Activated naive CD8-positive, alpha-beta T cell treated with anti-CD3 and anti-CD28 coated beads, Interleukin-2, amount 10 ng/mL, durations not matched to agents 7 days and 5 days (primary cell): ENCODE measurements at regions not wholly inside any gene's neighbourhood (a gene's known extent, or its start where the extent isn't known, plus 50 kb on each side); places are given as distances from the start of the nearest gene placed in this dataset.
"Not testable (repeated sequence)": the region's sequence is repeated elsewhere in the genome, so short reads cannot be mapped to it uniquely, and the experiment has no call there.

ENCODE experiments used
- ATAC-seq: fragments of 150-1000 bp; cut with Tn5 transposase; one replicate; pipeline ENCODE4 v1.10.0; 2021; ENCODE audit warnings: low read depth, moderate library complexity
- POLR2A ChIA-PET: fragments of 350-600 bp; sonication (Branson Sonifier 250); formaldehyde crosslinking; loops from one replicate; lab custom pipeline; 2021; ENCODE audit warnings: antibody characterized with exemption; lab: Charles Lee
- DNase-seq: peaks from one replicate; pipeline ENCODE4 v3.0.0; 2021
- H3K27ac Mint-ChIP-seq: one replicate; pipeline ENCODE4 v1.8.0; 2022; ENCODE audit warnings: mild to moderate bottlenecking, mixed read lengths
- H3K27me3 Mint-ChIP-seq: one replicate; pipeline ENCODE4 v1.8.0; 2022; ENCODE audit warnings: mild to moderate bottlenecking, moderate library complexity, mixed read lengths
- H3K36me3 Mint-ChIP-seq: one replicate; pipeline ENCODE4 v1.8.0; 2021; ENCODE audit warnings: mild to moderate bottlenecking, mixed read lengths
- H3K4me1 Mint-ChIP-seq: one replicate; pipeline ENCODE4 v1.8.0; 2021; ENCODE audit warnings: mixed read lengths
- H3K4me3 Mint-ChIP-seq: one replicate; pipeline ENCODE4 v1.8.0; 2022; ENCODE audit warnings: mild to moderate bottlenecking, moderate library complexity, mixed read lengths
- H3K9me3 Mint-ChIP-seq: one replicate; pipeline ENCODE4 v1.8.0; 2021; ENCODE audit warnings: mixed read lengths

- Mint-ChIP-seq H3K4me3 (no peak overlapping the region), H3K9me3 (peaks cover 9% of the 10 kb centered on the region), H3K36me3 (peaks cover 14% of the 10 kb centered on the region), H3K4me1 (peaks cover 1% of the 10 kb centered on the region), H3K27ac (no peak overlapping the region), H3K27me3 (no peaks in the 10 kb centered on the region)
- DNase-seq, result no peak
- POLR2A ChIA-PET, result no interaction called here
- no peak for ATAC-seq
These were observed 66.6 kb downstream of the TNFAIP3 start for GRCh38 chr6:137933696-137934095.

DNA sequence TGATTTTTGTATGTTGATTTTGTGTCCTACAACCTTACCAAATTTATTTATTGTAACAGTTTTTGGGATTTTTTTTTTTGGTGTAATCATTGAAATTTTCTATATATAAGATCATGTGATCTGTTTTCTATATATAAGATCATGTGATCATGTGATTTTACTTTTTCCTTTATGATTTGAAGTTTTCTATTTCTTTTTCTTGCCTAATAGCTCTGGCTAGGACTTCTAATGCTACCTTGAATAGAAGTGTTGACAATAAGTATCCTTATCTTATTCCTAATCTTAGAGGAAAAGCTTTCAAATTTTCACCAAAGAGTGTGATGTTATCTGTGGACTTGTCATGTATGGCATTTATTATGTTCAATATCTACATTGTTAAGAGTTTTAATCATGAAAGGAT lies 69.7 kb downstream of the TNFAIP3 start:
- peaks cover 10% of the 10 kb centered on the region for H3K9me3 Mint-ChIP-seq
- POLR2A ChIA-PET, result no interaction called here
- peaks cover 19% of the 10 kb centered on the region for H3K36me3 Mint-ChIP-seq
- ATAC-seq, result no peak
- DNase-seq, result no peak
- H3K27ac Mint-ChIP-seq, result no peak overlapping the region
- H3K4me1 Mint-ChIP-seq, result peaks cover 12% of the 10 kb centered on the region
- no peaks in the 10 kb centered on the region for H3K27me3 Mint-ChIP-seq
- H3K4me3 Mint-ChIP-seq, result no peak overlapping the region

- H3K4me3 Mint-ChIP-seq, result no peak overlapping the region
- no peak for ATAC-seq
- no peaks in the 10 kb centered on the region for H3K27me3 Mint-ChIP-seq
- peaks cover 14% of the 10 kb centered on the region for H3K4me1 Mint-ChIP-seq
- no peak overlapping the region for H3K27ac Mint-ChIP-seq
- POLR2A ChIA-PET, result no interaction called here
- DNase-seq, result no peak
- H3K36me3 Mint-ChIP-seq, result peaks cover 19% of the 10 kb centered on the region
- H3K9me3 Mint-ChIP-seq, result peaks cover 10% of the 10 kb centered on the region
These were observed 70.8 kb downstream of the TNFAIP3 start for GRCh38 chr6:137937834-137938233.

GRCh38 chr6:137938770-137939379 lies 71.8 kb downstream of the TNFAIP3 start:
- H3K9me3 Mint-ChIP-seq, result peaks cover 10% of the 10 kb centered on the region
- peaks cover 14% of the 10 kb centered on the region for H3K4me1 Mint-ChIP-seq
- peaks cover 19% of the 10 kb centered on the region for H3K36me3 Mint-ChIP-seq
- POLR2A ChIA-PET, result no interaction called here
- no peak for DNase-seq
- H3K27me3 Mint-ChIP-seq, result no peaks in the 10 kb centered on the region
- no peak overlapping the region for H3K4me3 Mint-ChIP-seq
- ATAC-seq, result no peak
- H3K27ac Mint-ChIP-seq, result no peak overlapping the region

DNA sequence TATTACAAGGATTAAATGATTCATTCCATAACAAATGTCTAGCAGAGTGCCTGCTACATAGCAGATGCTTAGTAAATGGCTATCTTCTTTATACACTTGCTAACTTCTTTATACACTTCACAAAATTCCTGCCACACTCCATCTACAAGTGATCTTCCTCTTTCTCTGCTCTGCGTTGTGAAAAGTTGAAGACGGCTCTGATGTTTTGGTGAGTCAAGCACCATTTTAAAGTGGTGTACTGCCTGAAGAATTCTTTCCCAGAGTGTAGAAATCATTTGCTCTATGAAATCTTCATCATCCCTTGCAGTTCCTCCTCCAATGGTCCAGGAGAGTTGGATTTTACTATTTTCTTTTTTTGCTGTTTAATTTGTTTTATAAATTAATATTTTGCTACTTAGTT lies 74.9 kb downstream of the TNFAIP3 start:
- POLR2A ChIA-PET, result no interaction called here
- H3K27me3 Mint-ChIP-seq, result no peaks in the 10 kb centered on the region
- peaks cover 23% of the 10 kb centered on the region for H3K4me1 Mint-ChIP-seq

DNA sequence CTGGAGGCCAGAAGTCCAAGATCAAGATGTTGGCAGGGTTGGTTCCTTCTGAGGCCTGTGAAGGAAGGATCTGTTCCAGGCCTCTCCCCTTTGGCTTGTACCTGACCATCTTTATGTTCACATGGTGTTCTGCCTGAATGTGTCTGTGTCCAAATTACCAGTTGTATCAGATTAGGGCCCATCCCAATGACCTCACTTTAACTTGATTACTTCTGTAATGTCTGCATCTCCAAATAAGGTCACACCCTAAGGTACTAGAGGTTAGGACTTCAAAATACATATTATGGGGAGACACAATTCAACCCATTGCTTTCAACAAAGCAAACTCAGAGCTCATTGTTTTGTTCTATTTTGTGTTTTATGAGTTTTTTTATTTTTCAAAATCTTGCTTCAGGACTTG lies 75.7 kb downstream of the TNFAIP3 start:
- peaks cover 4% of the 10 kb centered on the region for H3K9me3 Mint-ChIP-seq
- H3K27me3 Mint-ChIP-seq, result no peaks in the 10 kb centered on the region
- ATAC-seq (no peak), DNase-seq (no peak)
- H3K36me3 Mint-ChIP-seq, result peaks cover 12% of the 10 kb centered on the region
- no peak overlapping the region for H3K4me3 Mint-ChIP-seq
- H3K27ac Mint-ChIP-seq, result no peak overlapping the region
- POLR2A ChIA-PET, result no interaction called here
- peaks cover 23% of the 10 kb centered on the region for H3K4me1 Mint-ChIP-seq

More for the DNA sequence above, 74.9 kb downstream of the TNFAIP3 start:
- H3K27ac Mint-ChIP-seq, result no peak overlapping the region
- no peak overlapping the region for H3K4me3 Mint-ChIP-seq
- DNase-seq (no peak), ATAC-seq (no peak)
- H3K36me3 Mint-ChIP-seq, result peaks cover 12% of the 10 kb centered on the region
- H3K9me3 Mint-ChIP-seq, result peaks cover 4% of the 10 kb centered on the region

DNA sequence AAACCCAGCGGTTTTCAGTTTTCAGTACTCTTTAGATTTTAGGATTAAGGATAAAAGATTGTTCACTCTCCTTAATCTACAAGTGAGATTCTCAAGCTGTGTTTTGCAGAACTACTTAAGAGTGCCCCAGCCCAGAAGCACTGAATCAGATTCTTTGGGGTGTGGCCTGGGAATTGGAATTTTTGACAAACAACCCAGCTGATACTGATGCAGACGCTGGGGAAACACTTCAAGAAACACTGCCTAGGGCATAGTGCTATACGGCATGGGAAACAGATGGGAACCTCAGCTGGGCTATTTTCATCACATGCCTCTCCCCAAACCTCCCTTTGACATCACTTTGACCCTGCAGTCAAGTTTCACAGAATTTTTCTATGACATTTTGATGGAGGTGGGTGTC lies 77.3 kb downstream of the TNFAIP3 start:
- POLR2A ChIA-PET, result interaction anchor here (0.7 kb wide), 1 partner anchor 27 kb away, joined by 3 read pairs; no protein-coding TSS in a partner anchor
- H3K27ac Mint-ChIP-seq, H3K4me3 Mint-ChIP-seq, H3K9me3 Mint-ChIP-seq, DNase-seq, H3K36me3 Mint-ChIP-seq, H3K27me3 Mint-ChIP-seq, ATAC-seq: not testable (repeated sequence)
- H3K4me1 Mint-ChIP-seq, result peaks cover 21% of the 10 kb centered on the region

GRCh38 chr6:137944793-137945498 lies 77.9 kb downstream of the TNFAIP3 start:
- H3K9me3 Mint-ChIP-seq, result no peaks in the 10 kb centered on the region
- no peak overlapping the region for H3K27ac Mint-ChIP-seq
- no peak overlapping the region for H3K4me3 Mint-ChIP-seq
- H3K36me3 Mint-ChIP-seq, result no peaks in the 10 kb centered on the region
- H3K27me3 Mint-ChIP-seq, result no peaks in the 10 kb centered on the region
- DNase-seq (no peak), ATAC-seq (peak; percentile 69)
- H3K4me1 Mint-ChIP-seq, result peaks cover 23% of the 10 kb centered on the region
- POLR2A ChIA-PET, result interaction anchor here (0.9 to 1.0 kb wide), 2 partner anchors 10 to 77 kb away, joined by 3 read pairs; no protein-coding TSS in a partner anchor

- Mint-ChIP-seq H3K27me3 (peaks cover 2% of the 10 kb centered on the region), H3K4me1 (peaks cover 18% of the 10 kb centered on the region), H3K4me3 (peak overlapping the region; percentile 48), H3K9me3 (peaks cover under 1% of the 10 kb centered on the region), H3K36me3 (no peaks in the 10 kb centered on the region), H3K27ac (peak overlapping the region; percentile 76)
- POLR2A ChIA-PET, result interaction anchor here (0.7 to 1.8 kb wide), 4 partner anchors 9 to 244 kb away, joined by 3 to 8 read pairs (median 4); partner anchors contain the start of gene TNFAIP3
- ATAC-seq (peak; percentile 51), DNase-seq (no peak)
These were observed 82.8 kb downstream of the TNFAIP3 start for GRCh38 chr6:137949686-137950390.

DNA sequence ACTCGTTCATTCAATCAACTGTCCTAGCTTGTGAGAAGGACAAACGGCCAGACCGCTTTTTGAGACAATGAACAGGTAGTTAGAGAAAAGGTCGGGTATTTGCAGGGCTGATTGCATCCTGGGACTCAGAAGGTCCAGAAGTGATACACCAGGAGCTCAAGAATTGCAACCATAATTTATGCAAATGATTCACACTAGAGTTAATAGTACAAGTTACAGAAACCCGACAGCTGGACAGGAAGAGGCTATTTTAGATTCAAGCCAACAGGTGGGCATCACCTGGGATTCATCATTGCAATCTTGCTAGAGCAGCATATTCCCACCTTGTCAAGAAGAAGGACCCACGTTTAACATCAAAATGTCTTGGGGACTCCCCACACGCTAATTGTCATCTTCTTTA lies 83.5 kb downstream of the TNFAIP3 start:
- ATAC-seq (no peak), DNase-seq (no peak)
- peaks cover 2% of the 10 kb centered on the region for H3K9me3 Mint-ChIP-seq
- no peaks in the 10 kb centered on the region for H3K36me3 Mint-ChIP-seq
- peaks cover 2% of the 10 kb centered on the region for H3K27me3 Mint-ChIP-seq
- POLR2A ChIA-PET, result interaction anchor here (0.9 to 1.8 kb wide), 3 partner anchors 10 to 234 kb away, joined by 3 to 8 read pairs (median 4); partner anchors contain the start of gene TNFAIP3
- peaks cover 14% of the 10 kb centered on the region for H3K4me1 Mint-ChIP-seq
- H3K4me3 Mint-ChIP-seq, result no peak overlapping the region
- H3K27ac Mint-ChIP-seq, result no peak overlapping the region

DNA sequence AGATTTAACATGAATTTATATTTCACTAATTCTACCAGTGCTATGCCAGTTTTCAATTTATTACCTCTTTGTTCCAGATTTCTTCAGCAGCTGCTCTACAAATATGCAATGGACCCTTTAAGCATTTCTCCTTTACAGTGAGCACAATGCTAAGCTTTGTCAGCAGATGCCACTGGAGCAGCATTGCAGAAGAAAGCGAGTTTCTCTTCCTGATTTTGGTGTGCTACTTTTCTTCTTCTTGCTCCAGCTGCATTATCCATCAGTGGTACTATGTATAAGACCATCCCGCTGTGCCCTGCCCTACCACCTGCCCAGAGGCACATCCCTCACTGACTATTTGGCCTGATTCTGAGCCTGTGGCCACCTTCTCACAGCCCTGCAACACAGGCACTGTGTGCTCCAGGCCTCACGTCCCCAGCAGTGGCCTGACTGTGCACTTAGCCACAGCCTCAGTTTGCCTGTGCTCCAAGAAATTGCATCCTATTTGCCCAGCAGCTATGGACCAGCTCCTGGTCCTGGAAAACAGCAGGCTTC lies 84.1 kb downstream of the TNFAIP3 start:
- H3K27ac Mint-ChIP-seq, result peak overlapping the region; percentile 18
- peaks cover 12% of the 10 kb centered on the region for H3K4me1 Mint-ChIP-seq
- peaks cover 2% of the 10 kb centered on the region for H3K9me3 Mint-ChIP-seq
- no peak for ATAC-seq
- no peak overlapping the region for H3K4me3 Mint-ChIP-seq
- no peak for DNase-seq
- H3K27me3 Mint-ChIP-seq, result peaks cover 2% of the 10 kb centered on the region
- POLR2A ChIA-PET, result interaction anchor here (1.1 kb wide), 1 partner anchor 235 kb away, joined by 4 read pairs; no protein-coding TSS in a partner anchor
- no peaks in the 10 kb centered on the region for H3K36me3 Mint-ChIP-seq

DNA sequence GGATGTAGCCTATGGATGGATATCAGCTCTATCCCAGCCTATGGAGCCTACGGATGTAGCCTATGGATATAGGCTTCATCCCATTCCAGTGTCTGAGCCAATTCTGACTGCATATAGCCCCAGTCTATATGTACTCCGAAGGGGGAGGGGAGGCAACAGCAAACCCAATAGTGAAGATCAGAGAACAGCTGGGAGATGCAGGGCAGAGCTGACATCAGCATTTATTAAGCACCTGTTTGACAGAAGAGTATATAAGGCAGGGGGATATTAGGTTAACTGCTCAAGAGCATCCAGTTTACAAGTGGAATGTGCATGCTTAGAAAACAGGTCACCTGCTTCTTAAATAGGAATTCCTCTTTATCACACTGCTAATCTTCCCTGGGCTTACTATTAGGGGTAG lies 85.2 kb downstream of the TNFAIP3 start:
- no peaks in the 10 kb centered on the region for H3K36me3 Mint-ChIP-seq
- no peak overlapping the region for H3K4me3 Mint-ChIP-seq
- ATAC-seq (no peak), DNase-seq (no peak)
- POLR2A ChIA-PET, result no interaction called here
- peaks cover 2% of the 10 kb centered on the region for H3K9me3 Mint-ChIP-seq
- H3K4me1 Mint-ChIP-seq, result peaks cover 12% of the 10 kb centered on the region
- peaks cover 2% of the 10 kb centered on the region for H3K27me3 Mint-ChIP-seq
- no peak overlapping the region for H3K27ac Mint-ChIP-seq

DNA sequence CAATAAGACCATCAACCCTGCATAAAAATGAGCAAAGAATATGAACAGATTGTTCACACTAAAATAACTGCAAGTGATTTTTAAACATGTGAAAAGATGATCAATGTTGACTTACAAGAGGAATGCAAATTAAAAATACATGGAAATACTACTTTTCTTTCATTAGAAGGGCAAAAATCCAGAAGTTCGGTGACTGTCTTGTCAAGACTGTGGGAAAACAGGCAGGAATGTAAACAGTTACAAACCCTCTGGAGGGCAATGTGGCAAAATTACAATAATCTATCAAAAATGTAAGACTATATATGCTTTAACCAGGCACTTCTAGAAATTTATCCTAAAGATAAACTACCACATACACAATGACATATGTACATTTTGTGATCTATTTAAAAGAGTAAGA lies 86.7 kb downstream of the TNFAIP3 start:
- no peak overlapping the region for H3K27ac Mint-ChIP-seq
- no peak for ATAC-seq

More for the DNA sequence above, 86.7 kb downstream of the TNFAIP3 start:
- POLR2A ChIA-PET, result no interaction called here
- H3K36me3 Mint-ChIP-seq, result peaks cover 7% of the 10 kb centered on the region
- DNase-seq, result no peak
- peaks cover 16% of the 10 kb centered on the region for H3K4me1 Mint-ChIP-seq
- peaks cover 2% of the 10 kb centered on the region for H3K27me3 Mint-ChIP-seq
- H3K4me3 Mint-ChIP-seq, result no peak overlapping the region
- H3K9me3 Mint-ChIP-seq, result peaks cover 2% of the 10 kb centered on the region
